ENCODE measurements at regions not wholly inside any gene's neighbourhood (a gene's known extent, or its start where the extent isn't known, plus 50 kb on each side); places are given as distances from the start of the nearest gene placed in this dataset.

- Histone ChIP-seq H3K27me3 (ENCODE audit: control insufficient read depth, insufficient read depth, low read length) (no peaks in the 10 kb centered on the region), H3K27ac (ENCODE audit: low read depth, low read length) (no peak overlapping the region), H3K36me3 (ENCODE audit: control insufficient read depth, insufficient read depth, low read length) (no peaks in the 10 kb centered on the region)
These were observed 246.3 kb upstream of the TLE4 start for GRCh38 chr9:79325501-79325900.

DNA sequence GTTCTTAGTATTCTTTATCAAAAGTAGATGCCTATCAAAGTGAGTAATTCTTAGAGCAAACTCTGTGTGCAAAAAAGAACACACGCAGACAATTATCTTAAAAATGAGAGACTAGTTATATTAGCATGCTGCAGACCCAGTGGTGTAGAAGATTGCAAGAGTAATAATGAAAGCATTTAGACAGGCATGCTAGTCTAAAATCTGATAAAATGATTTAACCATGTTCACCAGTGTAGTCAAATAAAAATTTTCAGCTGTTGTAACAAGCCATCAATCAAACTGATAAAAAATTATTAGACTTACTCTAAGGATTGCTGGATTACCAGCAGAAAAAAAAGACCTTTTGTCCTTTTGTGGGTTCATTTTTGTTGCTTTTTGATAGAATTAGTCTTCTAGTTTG lies 241.9 kb upstream of the TLE4 start:
- H3K27me3 ChIP-seq (ENCODE audit: control insufficient read depth, insufficient read depth, low read length), result no peaks in the 10 kb centered on the region

More at GRCh38 chr9:79325501-79325900, 246.3 kb upstream of the TLE4 start:
- no peak overlapping the region for H3K9ac ChIP-seq (ENCODE audit: low read length)
- H3K4me1 ChIP-seq (ENCODE audit: control insufficient read depth, insufficient read depth, low read length), result no peaks in the 10 kb centered on the region
- H3K4me3 ChIP-seq (ENCODE audit: low read length), result no peak overlapping the region

GRCh38 chr9:79334001-79334400 lies 237.8 kb upstream of the TLE4 start:
- no peaks in the 10 kb centered on the region for H3K27me3 ChIP-seq (ENCODE audit: control insufficient read depth, insufficient read depth, low read length)
- no peak overlapping the region for H3K9ac ChIP-seq (ENCODE audit: low read length)
- no peaks in the 10 kb centered on the region for H3K36me3 ChIP-seq (ENCODE audit: control insufficient read depth, insufficient read depth, low read length)
- H3K4me3 ChIP-seq (ENCODE audit: low read length), result no peak overlapping the region
- no peak overlapping the region for H3K27ac ChIP-seq (ENCODE audit: low read depth, low read length)
- H3K4me1 ChIP-seq (ENCODE audit: control insufficient read depth, insufficient read depth, low read length), result no peaks in the 10 kb centered on the region

More for the DNA sequence above, 241.9 kb upstream of the TLE4 start:
- H3K36me3 ChIP-seq (ENCODE audit: control insufficient read depth, insufficient read depth, low read length), result no peaks in the 10 kb centered on the region
- H3K9ac ChIP-seq (ENCODE audit: low read length), result no peak overlapping the region
- H3K4me1 ChIP-seq (ENCODE audit: control insufficient read depth, insufficient read depth, low read length), result no peaks in the 10 kb centered on the region
- H3K4me3 ChIP-seq (ENCODE audit: low read length), result no peak overlapping the region
- H3K27ac ChIP-seq (ENCODE audit: low read depth, low read length), result no peak overlapping the region

DNA sequence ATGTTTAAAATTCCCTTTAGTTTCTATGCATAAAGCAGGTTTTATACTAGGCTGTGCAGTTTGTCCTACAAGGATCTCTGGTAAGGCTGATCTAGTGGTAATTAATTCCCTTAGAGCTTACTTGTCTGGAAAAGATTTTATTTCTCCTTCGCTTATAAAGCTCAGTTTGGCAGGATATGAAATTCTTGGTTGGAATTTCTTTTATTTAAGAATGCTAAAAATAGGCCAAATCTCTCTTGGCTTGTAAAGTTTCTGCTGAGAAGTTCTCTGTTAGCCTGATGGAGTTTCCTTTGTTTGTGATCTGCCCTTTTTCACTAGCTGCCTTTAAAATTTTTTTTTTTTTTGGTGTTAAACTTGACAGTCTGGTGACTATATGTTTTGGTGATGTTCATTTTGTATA lies 237.1 kb upstream of the TLE4 start:
- no peaks in the 10 kb centered on the region for H3K27me3 ChIP-seq (ENCODE audit: control insufficient read depth, insufficient read depth, low read length)
- no peak overlapping the region for H3K27ac ChIP-seq (ENCODE audit: low read depth, low read length)
- H3K9ac ChIP-seq (ENCODE audit: low read length), result no peak overlapping the region
- H3K4me1 ChIP-seq (ENCODE audit: control insufficient read depth, insufficient read depth, low read length), result no peaks in the 10 kb centered on the region
- no peak overlapping the region for H3K4me3 ChIP-seq (ENCODE audit: low read length)
- H3K36me3 ChIP-seq (ENCODE audit: control insufficient read depth, insufficient read depth, low read length), result no peaks in the 10 kb centered on the region

DNA sequence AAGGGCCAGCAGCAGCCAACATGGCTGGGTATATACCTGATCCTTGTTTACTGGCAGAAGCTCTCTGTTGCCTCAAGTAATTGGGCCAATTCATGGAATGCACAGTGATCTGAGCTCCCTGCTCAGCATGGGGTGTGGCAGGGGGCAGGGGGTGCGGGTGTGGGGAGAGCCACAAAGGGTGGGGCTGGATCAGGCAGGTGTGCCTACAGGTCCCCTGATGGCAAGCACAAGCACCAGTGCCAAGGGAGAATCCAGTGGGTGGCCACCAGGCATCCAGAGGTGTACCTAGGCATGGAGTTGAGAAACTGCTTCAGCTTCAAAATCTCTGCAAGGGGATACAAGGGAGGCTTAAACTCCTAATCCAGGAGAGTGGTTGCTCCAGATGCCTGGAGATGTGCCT lies 235.8 kb upstream of the TLE4 start:
- no peak overlapping the region for H3K9ac ChIP-seq (ENCODE audit: low read length)
- no peaks in the 10 kb centered on the region for H3K27me3 ChIP-seq (ENCODE audit: control insufficient read depth, insufficient read depth, low read length)
- no peak overlapping the region for H3K27ac ChIP-seq (ENCODE audit: low read depth, low read length)
- H3K4me1 ChIP-seq (ENCODE audit: control insufficient read depth, insufficient read depth, low read length), result no peaks in the 10 kb centered on the region
- no peak overlapping the region for H3K4me3 ChIP-seq (ENCODE audit: low read length)
- no peaks in the 10 kb centered on the region for H3K36me3 ChIP-seq (ENCODE audit: control insufficient read depth, insufficient read depth, low read length)

- H3K27ac ChIP-seq (ENCODE audit: low read depth, low read length), result no peak overlapping the region
- H3K4me1 ChIP-seq (ENCODE audit: control insufficient read depth, insufficient read depth, low read length), result no peaks in the 10 kb centered on the region
- no peaks in the 10 kb centered on the region for H3K36me3 ChIP-seq (ENCODE audit: control insufficient read depth, insufficient read depth, low read length)
- no peak overlapping the region for H3K9ac ChIP-seq (ENCODE audit: low read length)
- H3K4me3 ChIP-seq (ENCODE audit: low read length), result no peak overlapping the region
- no peaks in the 10 kb centered on the region for H3K27me3 ChIP-seq (ENCODE audit: control insufficient read depth, insufficient read depth, low read length)
These were observed 230.2 kb upstream of the TLE4 start for GRCh38 chr9:79341561-79341960.

DNA sequence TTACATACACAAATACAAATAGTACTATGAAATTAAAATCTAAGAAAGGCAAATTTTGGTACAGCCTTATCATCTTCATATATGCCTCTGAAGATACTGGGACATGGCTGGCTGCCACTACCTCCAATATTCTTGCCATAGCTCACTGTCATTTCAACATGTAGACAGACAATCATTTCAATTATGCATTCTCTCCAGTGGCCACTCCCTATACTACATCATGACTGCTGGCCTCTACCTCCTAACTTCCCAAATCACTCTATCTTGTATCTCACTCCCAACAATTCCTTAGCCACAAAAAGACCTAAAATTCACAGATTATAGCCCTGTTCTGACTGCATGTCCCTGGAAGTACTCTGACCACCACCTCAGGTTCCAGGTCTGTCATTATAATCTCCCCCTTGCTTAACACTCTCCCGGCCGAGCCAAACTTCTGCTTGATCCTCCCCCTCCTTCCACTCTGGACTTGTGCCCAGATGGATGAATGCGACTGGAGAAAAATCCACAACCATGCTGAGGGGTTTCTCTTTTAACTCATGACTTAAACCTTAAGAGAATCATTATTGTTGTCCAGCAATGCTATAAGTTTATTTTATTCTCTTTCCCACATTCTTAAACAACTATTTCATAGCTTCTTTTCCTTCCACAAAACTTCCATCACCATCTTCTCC lies 225.3 kb upstream of the TLE4 start:
- Histone ChIP-seq H3K27me3 (ENCODE audit: control insufficient read depth, insufficient read depth, low read length) (no peaks in the 10 kb centered on the region), H3K4me3 (ENCODE audit: low read length) (no peak overlapping the region), H3K36me3 (ENCODE audit: control insufficient read depth, insufficient read depth, low read length) (no peaks in the 10 kb centered on the region), H3K27ac (ENCODE audit: low read depth, low read length) (no peak overlapping the region), H3K4me1 (ENCODE audit: control insufficient read depth, insufficient read depth, low read length) (no peaks in the 10 kb centered on the region), H3K9ac (ENCODE audit: low read length) (no peak overlapping the region)

DNA sequence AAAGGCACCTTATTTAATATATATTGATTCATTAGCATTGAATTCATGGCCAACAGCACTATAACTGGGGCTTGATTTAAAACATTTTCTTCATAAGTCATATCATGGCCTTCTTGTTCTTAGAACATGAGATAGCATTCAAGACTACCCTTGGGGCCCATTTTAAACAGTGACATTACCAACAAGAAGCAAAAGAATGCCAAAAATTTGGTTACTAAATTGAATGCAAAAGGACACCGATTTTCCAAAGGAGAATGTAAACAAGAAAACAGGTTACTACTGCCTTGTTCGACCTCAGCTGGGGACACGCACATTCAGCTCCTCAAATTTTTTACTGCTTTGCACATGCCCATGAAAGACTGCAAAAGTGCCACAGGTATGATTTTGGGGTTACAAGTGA lies 219.4 kb upstream of the TLE4 start:
- H3K4me3 ChIP-seq (ENCODE audit: low read length), result no peak overlapping the region
- no peaks in the 10 kb centered on the region for H3K36me3 ChIP-seq (ENCODE audit: control insufficient read depth, insufficient read depth, low read length)
- H3K27me3 ChIP-seq (ENCODE audit: control insufficient read depth, insufficient read depth, low read length), result no peaks in the 10 kb centered on the region
- H3K9ac ChIP-seq (ENCODE audit: low read length), result no peak overlapping the region
- H3K4me1 ChIP-seq (ENCODE audit: control insufficient read depth, insufficient read depth, low read length), result no peaks in the 10 kb centered on the region
- no peak overlapping the region for H3K27ac ChIP-seq (ENCODE audit: low read depth, low read length)

GRCh38 chr9:79353856-79354520 lies 217.8 kb upstream of the TLE4 start:
- Histone ChIP-seq H3K4me3 (ENCODE audit: low read length) (no peak overlapping the region), H3K36me3 (ENCODE audit: control insufficient read depth, insufficient read depth, low read length) (no peaks in the 10 kb centered on the region), H3K27me3 (ENCODE audit: control insufficient read depth, insufficient read depth, low read length) (no peaks in the 10 kb centered on the region), H3K9ac (ENCODE audit: low read length) (no peak overlapping the region), H3K27ac (ENCODE audit: low read depth, low read length) (no peak overlapping the region), H3K4me1 (ENCODE audit: control insufficient read depth, insufficient read depth, low read length) (no peaks in the 10 kb centered on the region)

GRCh38 chr9:79357194-79357593 lies 214.6 kb upstream of the TLE4 start:
- Histone ChIP-seq H3K27me3 (ENCODE audit: control insufficient read depth, insufficient read depth, low read length) (no peaks in the 10 kb centered on the region), H3K4me1 (ENCODE audit: control insufficient read depth, insufficient read depth, low read length) (no peaks in the 10 kb centered on the region), H3K9ac (ENCODE audit: low read length) (no peak overlapping the region), H3K4me3 (ENCODE audit: low read length) (no peak overlapping the region), H3K27ac (ENCODE audit: low read depth, low read length) (no peak overlapping the region), H3K36me3 (ENCODE audit: control insufficient read depth, insufficient read depth, low read length) (no peaks in the 10 kb centered on the region)

- Histone ChIP-seq H3K27ac (ENCODE audit: low read depth, low read length) (no peak overlapping the region), H3K27me3 (ENCODE audit: control insufficient read depth, insufficient read depth, low read length) (no peaks in the 10 kb centered on the region), H3K4me3 (ENCODE audit: low read length) (no peak overlapping the region), H3K9ac (ENCODE audit: low read length) (no peak overlapping the region), H3K4me1 (ENCODE audit: control insufficient read depth, insufficient read depth, low read length) (no peaks in the 10 kb centered on the region), H3K36me3 (ENCODE audit: control insufficient read depth, insufficient read depth, low read length) (no peaks in the 10 kb centered on the region)
These were observed 214.1 kb upstream of the TLE4 start for GRCh38 chr9:79357616-79358015.

DNA sequence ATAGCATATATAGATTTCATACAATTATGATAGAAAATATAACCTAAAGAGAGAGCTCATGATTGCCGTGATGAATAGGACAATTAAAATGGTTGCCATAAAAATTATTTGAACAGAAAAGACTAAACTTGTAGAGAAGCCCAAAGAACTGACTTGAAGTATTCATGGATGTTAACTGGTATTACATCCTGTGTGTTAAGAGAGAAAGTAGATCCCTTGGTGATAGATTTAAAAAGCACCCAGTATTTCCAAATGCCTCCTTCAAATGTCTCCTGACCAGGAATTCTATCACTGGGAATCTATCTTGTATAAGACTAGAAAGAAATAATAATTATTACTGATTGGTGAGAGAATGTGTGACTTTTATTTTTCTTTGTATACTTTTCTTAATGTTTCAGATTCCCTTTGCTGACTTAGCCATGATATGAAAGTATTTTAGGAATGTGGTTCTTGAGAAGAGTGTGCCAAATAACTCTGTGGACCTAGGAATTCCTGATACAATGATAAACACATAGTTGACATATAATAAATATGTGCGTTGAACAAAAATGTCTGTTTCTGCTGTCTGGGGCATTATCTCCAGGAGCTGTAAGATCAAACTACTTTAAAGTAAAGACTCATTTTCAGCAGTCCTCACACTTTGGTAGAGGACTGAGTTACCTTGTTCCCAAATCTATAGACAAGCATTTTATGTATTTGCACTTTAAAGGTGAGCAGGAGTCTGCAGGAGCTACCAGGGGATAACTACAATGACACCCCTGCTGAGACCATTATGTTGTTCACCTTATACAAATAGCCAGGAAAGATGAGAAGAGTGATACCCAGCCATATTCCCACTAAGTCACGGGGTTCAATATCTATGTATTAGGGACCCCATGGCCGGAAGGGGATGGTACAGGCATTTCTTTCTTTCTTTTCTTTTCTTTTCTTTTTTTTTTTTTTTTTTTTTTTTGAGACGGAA lies 211.1 kb upstream of the TLE4 start:
- Histone ChIP-seq H3K9ac (ENCODE audit: low read length) (no peak overlapping the region), H3K36me3 (ENCODE audit: control insufficient read depth, insufficient read depth, low read length) (no peaks in the 10 kb centered on the region), H3K27me3 (ENCODE audit: control insufficient read depth, insufficient read depth, low read length) (no peaks in the 10 kb centered on the region), H3K4me3 (ENCODE audit: low read length) (no peak overlapping the region), H3K27ac (ENCODE audit: low read depth, low read length) (no peak overlapping the region), H3K4me1 (ENCODE audit: control insufficient read depth, insufficient read depth, low read length) (no peaks in the 10 kb centered on the region)

All from rectal smooth muscle tissue (tissue), 1 donor.